MV-4-11 (cell line): ENCODE measurements at regions not wholly inside any gene's neighbourhood (a gene's known extent, or its start where the extent isn't known, plus 50 kb on each side); places are given as distances from the start of the nearest gene placed in this dataset.
"Not testable (repeated sequence)": the region's sequence is repeated elsewhere in the genome, so short reads cannot be mapped to it uniquely, and the experiment has no call there.

Experiments
- DNase-seq: peaks from one replicate; lab custom pipeline; 2025; lab: John Stamatoyannopoulos, UW

DNA sequence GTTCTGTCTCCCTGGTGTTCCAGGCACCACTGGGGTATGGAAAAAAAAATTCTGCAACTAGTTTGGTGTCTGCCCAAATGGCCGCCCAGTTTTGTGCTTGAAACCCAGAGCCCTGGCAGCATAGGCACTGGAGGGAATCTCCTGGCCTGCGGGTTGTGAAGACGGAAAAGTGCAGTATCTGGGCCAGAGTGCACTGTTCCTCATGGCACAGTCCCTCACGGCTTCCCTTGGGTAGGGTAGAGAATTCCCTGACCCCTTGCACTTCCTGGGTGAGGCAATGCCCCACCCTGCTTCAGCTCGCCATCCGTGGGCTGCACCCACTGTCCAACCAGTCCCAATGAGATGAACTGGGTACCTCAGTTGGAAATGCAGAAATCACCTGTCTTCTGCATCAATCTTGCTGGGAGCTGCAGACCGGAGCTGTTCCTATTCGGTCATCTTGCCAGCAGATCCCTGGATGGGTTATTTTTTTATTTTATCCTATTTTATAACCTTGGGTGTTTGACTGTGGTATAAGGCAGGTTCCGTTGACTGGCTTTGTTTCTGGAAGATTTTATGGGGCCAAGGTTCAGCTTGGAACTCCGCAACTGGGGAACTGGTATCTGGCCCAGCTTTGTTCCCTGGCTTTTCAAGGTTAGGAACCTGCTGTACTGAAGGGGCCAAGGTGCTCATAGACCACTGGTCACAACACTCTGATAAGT is 59.5 kb upstream of the IRAK1BP1 start:
- not testable (repeated sequence) for DNase-seq

DNA sequence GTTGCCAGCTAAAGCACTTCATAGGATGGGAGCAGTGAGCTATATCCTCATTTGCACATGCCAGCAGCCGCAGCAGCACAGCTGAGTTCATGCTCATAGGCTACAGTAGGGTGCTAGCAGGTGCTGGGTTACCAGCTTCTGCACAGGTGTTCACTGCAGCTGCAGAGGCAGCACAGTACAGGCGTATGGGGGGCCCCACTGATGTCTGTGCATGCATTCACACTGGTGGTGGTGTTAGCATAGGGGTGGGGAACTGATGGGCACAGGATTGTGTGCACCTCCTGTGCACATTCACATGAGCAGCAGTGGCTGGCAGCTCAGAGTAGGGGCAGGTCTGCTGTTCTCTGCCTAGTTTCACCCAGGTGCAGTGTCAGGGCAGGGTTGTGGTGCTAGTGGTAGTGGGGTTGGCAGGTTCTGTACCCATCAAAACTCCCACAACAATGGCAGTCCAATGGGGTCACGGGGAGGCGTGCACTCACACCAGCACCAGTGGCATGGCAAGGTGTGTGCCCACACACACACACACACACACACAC is 58.9 kb upstream of the IRAK1BP1 start:
- no peak for DNase-seq

DNA sequence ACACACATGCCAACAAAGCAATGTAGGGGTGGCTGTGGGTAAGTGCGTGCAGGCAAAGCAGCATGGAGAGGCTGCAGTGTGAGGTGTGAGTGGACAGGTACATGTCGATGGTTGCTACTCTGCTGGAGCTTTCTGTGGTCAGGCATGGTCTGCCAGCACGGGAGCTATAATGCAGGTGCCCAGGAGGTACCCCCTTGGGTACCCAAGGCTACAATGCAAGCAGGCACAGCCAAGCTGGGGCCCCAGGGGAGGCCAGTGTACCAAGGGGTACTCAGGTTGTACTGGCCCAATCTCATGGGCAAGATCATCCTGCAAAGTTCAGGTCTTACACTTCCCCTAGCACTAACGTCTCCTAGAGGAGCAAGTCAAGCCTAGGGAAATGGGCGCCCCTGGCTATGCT is 58.4 kb upstream of the IRAK1BP1 start:
- no peak for DNase-seq

DNA sequence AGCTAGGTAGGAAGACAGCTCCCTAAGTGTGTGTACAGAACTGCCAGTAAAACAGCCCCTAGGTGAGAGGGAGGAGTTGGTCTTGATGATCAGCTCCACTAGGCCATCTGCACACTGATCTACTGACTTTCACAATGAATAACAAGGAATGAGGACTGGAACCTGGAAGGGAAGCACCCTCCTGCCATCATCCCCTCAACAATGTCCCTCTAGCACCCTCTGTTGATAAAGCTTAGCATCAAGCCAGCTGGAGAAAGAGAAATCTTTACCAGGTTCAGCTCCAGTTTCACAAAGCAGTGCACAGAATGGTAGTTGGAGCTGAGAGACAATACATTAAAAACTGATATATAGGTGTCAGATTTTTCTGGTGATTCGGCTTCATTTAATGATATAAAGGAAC is 57.2 kb upstream of the IRAK1BP1 start:
- DNase-seq: no peak

DNA sequence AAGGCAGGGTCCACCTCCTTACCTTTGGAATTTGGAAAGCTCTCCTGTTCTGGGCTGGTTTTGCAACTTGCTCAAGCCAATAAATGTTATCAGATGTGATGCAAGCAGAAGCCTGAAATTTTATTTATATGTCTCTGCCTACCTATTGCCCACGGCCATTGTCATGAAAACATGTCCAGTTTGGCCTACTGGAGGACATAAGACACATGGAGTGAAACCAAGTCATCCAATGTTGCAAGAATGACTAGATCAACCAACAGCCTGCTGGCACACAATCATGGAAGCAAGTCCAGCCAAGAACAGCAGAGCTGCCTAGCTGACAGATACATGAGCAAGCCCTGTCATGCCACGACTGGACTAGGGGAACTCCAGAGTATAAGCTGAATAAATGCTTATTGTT is 56.7 kb upstream of the IRAK1BP1 start:
- DNase-seq: no peak
